ENCODE measurements at regions not wholly inside any gene's neighbourhood (a gene's known extent, or its start where the extent isn't known, plus 50 kb on each side); places are given as distances from the start of the nearest gene placed in this dataset.

GRCh38 chr11:104734998-104735397, 163.3 kb downstream of the CASP12 start:
- no peaks in the 10 kb centered on the region for H3K9me3 ChIP-seq (ENCODE audit: insufficient read depth, low read depth, low read length)
- no peaks in the 10 kb centered on the region for H3K4me1 ChIP-seq (ENCODE audit: insufficient read depth, low read length)
- H3K27ac ChIP-seq (ENCODE audit: low read length): no peak overlapping the region
- H3K9ac ChIP-seq (ENCODE audit: low read depth, low read length): no peak overlapping the region
- no peaks in the 10 kb centered on the region for H3K36me3 ChIP-seq (ENCODE audit: insufficient read depth, low read depth, low read length)
- H3K27me3 ChIP-seq (ENCODE audit: insufficient read depth, low read length): no peaks in the 10 kb centered on the region
- H3K4me3 ChIP-seq (ENCODE audit: low read length): no peak overlapping the region

GRCh38 chr11:104731890-104732289, 166.4 kb downstream of the CASP12 start:
- Histone ChIP-seq H3K27me3 (ENCODE audit: insufficient read depth, low read length) (no peaks in the 10 kb centered on the region), H3K4me3 (ENCODE audit: low read length) (no peak overlapping the region), H3K9ac (ENCODE audit: low read depth, low read length) (no peak overlapping the region), H3K4me1 (ENCODE audit: insufficient read depth, low read length) (no peaks in the 10 kb centered on the region), H3K27ac (ENCODE audit: low read length) (no peak overlapping the region), H3K36me3 (ENCODE audit: insufficient read depth, low read depth, low read length) (no peaks in the 10 kb centered on the region), H3K9me3 (ENCODE audit: insufficient read depth, low read depth, low read length) (no peaks in the 10 kb centered on the region)

DNA sequence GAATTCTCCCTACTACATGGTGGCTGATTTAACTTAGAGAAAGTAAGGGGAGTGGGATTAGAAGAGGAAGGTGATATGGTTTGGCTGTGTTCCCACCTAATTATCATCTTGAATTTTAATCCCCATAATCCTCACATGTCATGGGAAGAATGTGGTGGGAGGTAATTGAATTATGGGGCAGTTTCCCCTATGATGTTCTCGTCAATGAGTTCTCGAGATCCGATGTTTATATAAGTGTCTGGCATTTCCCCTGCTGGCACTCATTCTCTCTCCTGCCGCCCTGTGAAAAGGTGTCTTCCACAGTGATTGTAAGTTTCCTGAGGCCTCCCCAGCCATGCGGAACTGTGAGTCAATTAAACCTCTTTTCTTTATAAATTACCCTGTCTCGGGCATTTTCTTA, 169.3 kb downstream of the CASP12 start:
- H3K9me3 ChIP-seq (ENCODE audit: insufficient read depth, low read depth, low read length): no peaks in the 10 kb centered on the region

GRCh38 chr11:104727768-104728167, 170.5 kb downstream of the CASP12 start:
- Histone ChIP-seq H3K4me3 (ENCODE audit: low read length) (no peak overlapping the region), H3K4me1 (ENCODE audit: insufficient read depth, low read length) (no peaks in the 10 kb centered on the region), H3K27ac (ENCODE audit: low read length) (no peak overlapping the region), H3K9me3 (ENCODE audit: insufficient read depth, low read depth, low read length) (peaks cover 5% of the 10 kb centered on the region; the same call in 1 of the 2 replicates), H3K9ac (ENCODE audit: low read depth, low read length) (no peak overlapping the region), H3K36me3 (ENCODE audit: insufficient read depth, low read depth, low read length) (no peaks in the 10 kb centered on the region), H3K27me3 (ENCODE audit: insufficient read depth, low read length) (no peaks in the 10 kb centered on the region)

More for the DNA sequence above, 169.3 kb downstream of the CASP12 start:
- Histone ChIP-seq H3K4me3 (ENCODE audit: low read length) (no peak overlapping the region), H3K36me3 (ENCODE audit: insufficient read depth, low read depth, low read length) (no peaks in the 10 kb centered on the region), H3K4me1 (ENCODE audit: insufficient read depth, low read length) (no peaks in the 10 kb centered on the region), H3K9ac (ENCODE audit: low read depth, low read length) (no peak overlapping the region), H3K27ac (ENCODE audit: low read length) (no peak overlapping the region), H3K27me3 (ENCODE audit: insufficient read depth, low read length) (no peaks in the 10 kb centered on the region)

- Histone ChIP-seq H3K9me3 (ENCODE audit: insufficient read depth, low read depth, low read length) (peaks cover 5% of the 10 kb centered on the region; the same call in 1 of the 2 replicates), H3K4me3 (ENCODE audit: low read length) (no peak overlapping the region), H3K4me1 (ENCODE audit: insufficient read depth, low read length) (no peaks in the 10 kb centered on the region), H3K27ac (ENCODE audit: low read length) (no peak overlapping the region), H3K27me3 (ENCODE audit: insufficient read depth, low read length) (no peaks in the 10 kb centered on the region), H3K36me3 (ENCODE audit: insufficient read depth, low read depth, low read length) (no peaks in the 10 kb centered on the region), H3K9ac (ENCODE audit: low read depth, low read length) (no peak overlapping the region)
Observed at GRCh38 chr11:104727095-104727494, 171.2 kb downstream of the CASP12 start.

DNA sequence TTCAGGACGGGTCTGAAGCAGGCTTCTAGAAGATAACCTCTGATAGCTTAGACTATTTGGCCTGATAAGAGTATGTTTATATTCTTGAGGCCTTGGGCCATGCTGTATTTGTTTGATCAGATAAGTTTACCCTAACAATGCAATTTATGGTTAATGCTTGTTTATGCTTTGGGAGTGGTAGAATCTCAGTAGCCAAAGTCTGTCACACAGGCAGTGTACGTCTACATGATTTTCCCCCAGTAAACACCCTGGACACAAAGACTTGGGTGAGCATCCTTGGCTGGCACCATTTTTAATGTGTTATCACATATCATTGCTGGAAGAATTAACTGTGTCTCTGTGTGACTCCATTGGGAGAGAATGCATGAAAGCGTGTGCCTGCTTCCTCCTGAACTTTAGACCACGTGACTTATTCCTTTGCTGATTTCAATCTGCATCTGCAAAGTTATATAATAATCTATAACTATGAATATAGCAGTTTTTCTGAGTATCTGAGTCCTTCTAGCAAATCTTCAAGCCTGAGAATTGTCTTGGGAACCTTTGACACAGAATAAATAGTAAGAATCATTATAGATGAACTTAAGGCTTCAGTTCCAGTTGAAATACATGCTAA, 172.4 kb downstream of the CASP12 start:
- H3K27me3 ChIP-seq (ENCODE audit: insufficient read depth, low read length): no peaks in the 10 kb centered on the region

GRCh38 chr11:104713401-104713800, 184.9 kb downstream of the CASP12 start:
- Histone ChIP-seq H3K4me3 (ENCODE audit: low read length) (no peak overlapping the region), H3K9me3 (ENCODE audit: insufficient read depth, low read depth, low read length) (no peaks in the 10 kb centered on the region), H3K36me3 (ENCODE audit: insufficient read depth, low read depth, low read length) (no peaks in the 10 kb centered on the region), H3K9ac (ENCODE audit: low read depth, low read length) (no peak overlapping the region), H3K4me1 (ENCODE audit: insufficient read depth, low read length) (no peaks in the 10 kb centered on the region), H3K27me3 (ENCODE audit: insufficient read depth, low read length) (no peaks in the 10 kb centered on the region), H3K27ac (ENCODE audit: low read length) (no peak overlapping the region)

More for the DNA sequence above, 172.4 kb downstream of the CASP12 start:
- no peaks in the 10 kb centered on the region for H3K4me1 ChIP-seq (ENCODE audit: insufficient read depth, low read length)
- no peak overlapping the region for H3K4me3 ChIP-seq (ENCODE audit: low read length)
- no peak overlapping the region for H3K9ac ChIP-seq (ENCODE audit: low read depth, low read length)
- no peak overlapping the region for H3K27ac ChIP-seq (ENCODE audit: low read length)
- peaks cover 5% of the 10 kb centered on the region; the same call in 1 of the 2 replicates for H3K9me3 ChIP-seq (ENCODE audit: insufficient read depth, low read depth, low read length)
- H3K36me3 ChIP-seq (ENCODE audit: insufficient read depth, low read depth, low read length): no peaks in the 10 kb centered on the region

- H3K27ac ChIP-seq (ENCODE audit: low read length): no peak overlapping the region
- no peaks in the 10 kb centered on the region for H3K36me3 ChIP-seq (ENCODE audit: insufficient read depth, low read depth, low read length)
- H3K9ac ChIP-seq (ENCODE audit: low read depth, low read length): no peak overlapping the region
- H3K4me1 ChIP-seq (ENCODE audit: insufficient read depth, low read length): no peaks in the 10 kb centered on the region
- H3K9me3 ChIP-seq (ENCODE audit: insufficient read depth, low read depth, low read length): no peaks in the 10 kb centered on the region
- H3K27me3 ChIP-seq (ENCODE audit: insufficient read depth, low read length): no peaks in the 10 kb centered on the region
- no peak overlapping the region for H3K4me3 ChIP-seq (ENCODE audit: low read length)
Observed at GRCh38 chr11:104705490-104706190, 192.6 kb downstream of the CASP12 start.

DNA sequence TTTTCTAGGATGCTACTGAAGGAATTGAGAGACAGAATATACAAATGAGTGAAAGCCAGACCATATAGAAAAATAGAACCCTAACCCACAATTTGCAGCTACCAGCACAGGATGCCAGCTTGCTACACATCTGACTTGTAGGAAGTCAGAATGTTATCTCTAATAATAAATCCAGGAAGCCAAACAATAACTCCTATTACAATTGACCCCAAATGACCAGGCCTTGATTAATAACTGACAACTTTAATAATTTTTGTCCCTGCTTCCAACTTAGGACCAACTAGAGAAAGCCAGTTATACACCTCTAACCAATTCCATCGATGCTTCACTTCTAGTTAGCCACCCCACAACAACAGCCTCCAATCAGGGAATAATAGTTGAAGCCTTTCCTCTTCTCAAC, 193.4 kb downstream of the CASP12 start:
- Histone ChIP-seq H3K4me3 (ENCODE audit: low read length) (no peak overlapping the region), H3K27ac (ENCODE audit: low read length) (no peak overlapping the region), H3K9ac (ENCODE audit: low read depth, low read length) (no peak overlapping the region), H3K36me3 (ENCODE audit: insufficient read depth, low read depth, low read length) (no peaks in the 10 kb centered on the region), H3K4me1 (ENCODE audit: insufficient read depth, low read length) (no peaks in the 10 kb centered on the region), H3K9me3 (ENCODE audit: insufficient read depth, low read depth, low read length) (no peaks in the 10 kb centered on the region), H3K27me3 (ENCODE audit: insufficient read depth, low read length) (no peaks in the 10 kb centered on the region)

DNA sequence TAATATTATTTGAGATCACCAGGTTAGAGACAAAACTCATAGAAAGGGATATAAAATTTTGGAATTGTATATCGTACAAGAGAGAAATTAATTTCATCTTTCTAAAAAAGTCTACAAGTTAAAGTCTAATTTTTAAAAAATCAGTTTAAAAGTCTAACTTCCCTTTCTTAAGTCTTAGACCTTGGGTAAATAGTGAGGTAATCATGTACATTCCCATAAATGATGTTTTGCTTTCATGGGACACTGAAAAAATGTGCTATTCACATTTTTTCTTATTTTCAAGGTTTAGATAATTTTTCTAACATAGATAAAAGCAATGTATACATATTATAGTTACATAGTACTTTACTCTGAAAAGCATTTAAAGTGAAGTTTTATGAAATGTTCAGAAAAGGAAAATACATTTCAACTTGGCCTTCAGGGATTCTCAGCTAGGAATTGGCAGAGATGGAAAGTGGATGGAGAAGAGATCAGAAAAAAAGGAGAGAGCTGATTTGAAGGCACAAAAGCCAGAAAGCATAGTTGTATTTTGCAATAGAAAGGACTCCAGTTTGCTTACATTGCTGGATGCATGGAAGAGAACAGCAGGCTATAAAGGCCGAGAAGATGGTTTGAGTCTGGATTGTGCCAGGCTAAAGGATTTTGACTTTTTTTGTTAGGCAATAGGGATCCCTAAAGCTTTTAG, 194.0 kb downstream of the CASP12 start:
- Histone ChIP-seq H3K9ac (ENCODE audit: low read depth, low read length) (no peak overlapping the region), H3K36me3 (ENCODE audit: insufficient read depth, low read depth, low read length) (no peaks in the 10 kb centered on the region), H3K27ac (ENCODE audit: low read length) (no peak overlapping the region), H3K27me3 (ENCODE audit: insufficient read depth, low read length) (no peaks in the 10 kb centered on the region), H3K4me3 (ENCODE audit: low read length) (no peak overlapping the region), H3K9me3 (ENCODE audit: insufficient read depth, low read depth, low read length) (no peaks in the 10 kb centered on the region), H3K4me1 (ENCODE audit: insufficient read depth, low read length) (no peaks in the 10 kb centered on the region)

GRCh38 chr11:104700609-104701008, 197.7 kb downstream of the CASP12 start:
- no peaks in the 10 kb centered on the region for H3K36me3 ChIP-seq (ENCODE audit: insufficient read depth, low read depth, low read length)
- no peaks in the 10 kb centered on the region for H3K27me3 ChIP-seq (ENCODE audit: insufficient read depth, low read length)
- H3K27ac ChIP-seq (ENCODE audit: low read length): no peak overlapping the region
- H3K9me3 ChIP-seq (ENCODE audit: insufficient read depth, low read depth, low read length): no peaks in the 10 kb centered on the region
- no peaks in the 10 kb centered on the region for H3K4me1 ChIP-seq (ENCODE audit: insufficient read depth, low read length)
- H3K9ac ChIP-seq (ENCODE audit: low read depth, low read length): no peak overlapping the region
- no peak overlapping the region for H3K4me3 ChIP-seq (ENCODE audit: low read length)

DNA sequence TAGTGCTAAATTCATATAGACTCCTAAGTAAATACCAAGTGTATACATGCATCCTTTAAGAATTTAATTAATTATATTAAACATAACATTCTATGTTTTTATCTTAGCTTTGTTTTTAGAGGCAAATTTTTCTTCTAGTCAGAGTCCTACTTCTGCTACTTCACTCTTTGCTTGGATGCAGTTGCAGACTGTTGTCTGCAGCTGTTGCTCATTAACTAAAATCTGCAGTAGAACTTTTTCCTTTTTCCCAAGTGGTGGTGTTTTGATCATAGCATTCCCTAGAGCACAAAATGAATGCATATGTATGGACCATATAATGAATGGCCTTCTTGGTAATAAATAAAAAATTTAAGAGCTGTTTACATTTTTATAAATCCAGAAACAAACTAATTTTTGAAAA, 198.3 kb downstream of the CASP12 start:
- Histone ChIP-seq H3K4me3 (ENCODE audit: low read length) (no peak overlapping the region), H3K27ac (ENCODE audit: low read length) (no peak overlapping the region), H3K27me3 (ENCODE audit: insufficient read depth, low read length) (no peaks in the 10 kb centered on the region), H3K9ac (ENCODE audit: low read depth, low read length) (no peak overlapping the region), H3K9me3 (ENCODE audit: insufficient read depth, low read depth, low read length) (no peaks in the 10 kb centered on the region), H3K36me3 (ENCODE audit: insufficient read depth, low read depth, low read length) (no peaks in the 10 kb centered on the region), H3K4me1 (ENCODE audit: insufficient read depth, low read length) (no peaks in the 10 kb centered on the region)
